ENCODE measurements at regions not wholly inside any gene's neighbourhood (a gene's known extent, or its start where the extent isn't known, plus 50 kb on each side); places are given as distances from the start of the nearest gene placed in this dataset.

DNA sequence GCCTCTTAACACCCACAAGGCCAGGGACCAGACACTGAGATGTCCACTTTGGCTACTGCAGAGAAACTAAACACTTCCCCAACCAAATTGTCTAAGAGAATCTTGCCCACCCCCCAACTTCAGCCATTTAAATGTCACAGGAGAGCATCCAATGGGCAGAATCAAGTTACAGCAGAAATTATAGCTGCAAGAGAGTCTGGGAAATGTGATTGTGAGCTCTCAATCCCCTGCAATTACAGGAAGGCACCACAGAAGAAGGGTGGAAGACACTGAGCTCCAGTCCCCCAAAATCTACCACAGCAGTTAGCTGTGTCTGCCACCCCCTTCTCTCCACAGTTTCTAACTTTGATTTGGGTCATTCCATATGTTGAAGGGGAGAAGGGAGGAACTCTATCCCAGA lies 103.5 kb upstream of the ATL2 start:
- H3K4me3 ChIP-seq (ENCODE audit: low read depth, low read length, poor library complexity, severe bottlenecking): no peak overlapping the region
- POLR2A ChIA-PET: interaction anchor here (0.7 to 1.9 kb wide), 4 partner anchors 9 to 101 kb away, joined by 3 to 5 read pairs (median 4); no protein-coding TSS in a partner anchor
- intact Hi-C loops (cut with micrococcal nuclease; ENCODE audit: unreplicated experiment): no loop called here

DNA sequence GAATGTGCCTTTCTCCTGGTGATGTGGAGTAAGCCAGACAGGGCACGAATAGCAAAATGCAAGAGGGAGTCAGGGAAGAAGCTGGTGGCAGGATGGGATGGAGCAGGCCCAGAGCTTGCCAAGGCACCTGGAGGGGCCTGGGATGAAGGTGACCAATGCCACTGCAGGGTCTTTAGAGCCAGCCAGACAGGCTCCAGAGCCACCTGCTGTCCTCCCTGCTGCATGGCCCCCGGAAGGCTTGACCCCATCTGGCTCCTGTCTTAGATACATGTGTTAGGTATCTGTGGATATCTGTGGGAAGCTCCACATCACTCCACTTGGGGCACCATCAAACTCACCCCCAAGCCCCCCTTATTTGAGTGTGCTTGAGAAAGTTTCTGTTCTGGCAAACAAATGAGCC lies 99.9 kb upstream of the ATL2 start:
- Histone ChIP-seq H3K79me2 (ENCODE audit: insufficient read depth, low read depth, low read length) (no peaks in the 10 kb centered on the region), H3K4me1 (ENCODE audit: insufficient read depth, low read length, poor library complexity, severe bottlenecking) (no peaks in the 10 kb centered on the region), H3K27ac (ENCODE audit: low read depth, low read length, poor library complexity, severe bottlenecking) (no peak overlapping the region), H3K4me2 (ENCODE audit: low read length) (no peak overlapping the region), H2AFZ (ENCODE audit: low read length) (no peak overlapping the region), H3K36me3 (ENCODE audit: insufficient read depth, low read length) (no peaks in the 10 kb centered on the region), H4K20me1 (ENCODE audit: insufficient read depth, low read length) (no peaks in the 10 kb centered on the region), H3K9me2 (ENCODE audit: insufficient read depth, low read length) (no peaks in the 10 kb centered on the region), H3K9me3 (ENCODE audit: low read length) (peaks cover 8% of the 10 kb centered on the region; the same call in 1 of the 2 replicates), H3K4me3 (ENCODE audit: low read depth, low read length, poor library complexity, severe bottlenecking) (no peak overlapping the region)
- DNase-seq (ENCODE audit: low spot score): no peak
- intact Hi-C loops (cut with micrococcal nuclease; ENCODE audit: unreplicated experiment): no loop called here
- no TSS peak for BruUV-seq (replicated peaks)
- CTCF ChIA-PET (ENCODE audit: unreplicated experiment): no interaction called here
- POLR2A ChIA-PET: interaction anchor here (0.5 to 0.6 kb wide), 2 partner anchors 264 to 881 kb away, joined by 3 to 6 read pairs; no protein-coding TSS in a partner anchor
- no peak for TF ChIP-seq EZH2phosphoT487 (IDR thresholded peaks at IDR 0.05; ENCODE audit: borderline replicate concordance, low read depth, low read length)
- no peak for TF ChIP-seq CTCF (conservative IDR thresholded peaks at IDR 0.05; ENCODE audit: low read length)

More for the DNA sequence above, 103.5 kb upstream of the ATL2 start:
- Histone ChIP-seq H3K27ac (ENCODE audit: low read depth, low read length, poor library complexity, severe bottlenecking) (no peak overlapping the region), H3K9me2 (ENCODE audit: insufficient read depth, low read length) (no peaks in the 10 kb centered on the region), H3K36me3 (ENCODE audit: insufficient read depth, low read length) (no peaks in the 10 kb centered on the region), H3K4me2 (ENCODE audit: low read length) (no peak overlapping the region), H3K4me1 (ENCODE audit: insufficient read depth, low read length, poor library complexity, severe bottlenecking) (no peaks in the 10 kb centered on the region), H3K9me3 (ENCODE audit: low read length) (peaks cover 8% of the 10 kb centered on the region; the same call in 1 of the 2 replicates), H4K20me1 (ENCODE audit: insufficient read depth, low read length) (no peaks in the 10 kb centered on the region), H2AFZ (ENCODE audit: low read length) (no peak overlapping the region), H3K79me2 (ENCODE audit: insufficient read depth, low read depth, low read length) (no peaks in the 10 kb centered on the region)
- CTCF ChIA-PET (ENCODE audit: unreplicated experiment): interaction anchor here (0.6 to 1.2 kb wide), 3 partner anchors 11 to 384 kb away, joined by 3 read pairs; no protein-coding TSS in a partner anchor
- TF ChIP-seq CTCF (conservative IDR thresholded peaks at IDR 0.05; ENCODE audit: low read length) (no peak), EZH2phosphoT487 (IDR thresholded peaks at IDR 0.05; ENCODE audit: borderline replicate concordance, low read depth, low read length) (no peak)
- DNase-seq (ENCODE audit: low spot score): no peak
- BruUV-seq (replicated peaks): no TSS peak

DNA sequence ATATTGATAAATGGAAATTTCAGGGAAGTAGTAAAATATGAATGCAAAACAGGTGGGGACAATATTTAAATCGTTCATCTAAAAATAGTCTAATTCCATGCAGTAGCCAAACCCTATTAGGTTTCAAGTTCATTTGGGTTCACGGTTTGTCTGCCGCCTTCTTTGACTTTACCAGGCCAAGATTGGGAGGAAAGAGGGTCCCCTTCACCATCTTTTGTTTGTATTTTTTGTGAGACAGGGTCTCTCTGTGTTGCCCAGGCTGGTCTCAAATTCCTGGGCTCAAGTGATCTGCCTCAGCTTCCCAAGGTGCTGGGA lies 98.5 kb upstream of the ATL2 start:
- CTCF ChIA-PET (ENCODE audit: unreplicated experiment): no interaction called here
- DNase-seq (ENCODE audit: low spot score): no peak

More for the DNA sequence above, 98.5 kb upstream of the ATL2 start:
- Histone ChIP-seq H2AFZ (ENCODE audit: low read length) (no peak overlapping the region), H3K4me1 (ENCODE audit: insufficient read depth, low read length, poor library complexity, severe bottlenecking) (no peaks in the 10 kb centered on the region), H3K4me2 (ENCODE audit: low read length) (no peak overlapping the region), H3K9me2 (ENCODE audit: insufficient read depth, low read length) (no peaks in the 10 kb centered on the region), H3K36me3 (ENCODE audit: insufficient read depth, low read length) (no peaks in the 10 kb centered on the region), H3K4me3 (ENCODE audit: low read depth, low read length, poor library complexity, severe bottlenecking) (no peak overlapping the region), H3K79me2 (ENCODE audit: insufficient read depth, low read depth, low read length) (no peaks in the 10 kb centered on the region), H3K27ac (ENCODE audit: low read depth, low read length, poor library complexity, severe bottlenecking) (no peak overlapping the region), H3K9me3 (ENCODE audit: low read length) (no peaks in the 10 kb centered on the region; the same call in 1 of the 2 replicates), H4K20me1 (ENCODE audit: insufficient read depth, low read length) (no peaks in the 10 kb centered on the region)
- POLR2A ChIA-PET: interaction anchor here (1.0 kb wide), 1 partner anchor 158 kb away, joined by 4 read pairs; no protein-coding TSS in a partner anchor
- intact Hi-C loops (cut with micrococcal nuclease; ENCODE audit: unreplicated experiment): no loop called here
- TF ChIP-seq EZH2phosphoT487 (IDR thresholded peaks at IDR 0.05; ENCODE audit: borderline replicate concordance, low read depth, low read length): no peak
- no peak for TF ChIP-seq CTCF (conservative IDR thresholded peaks at IDR 0.05; ENCODE audit: low read length)
- no TSS peak for BruUV-seq (replicated peaks)

All from OCI-LY7 (cell line).